ENCODE measurements at regions not wholly inside any gene's neighbourhood (a gene's known extent, or its start where the extent isn't known, plus 50 kb on each side); places are given as distances from the start of the nearest gene placed in this dataset.

DNA sequence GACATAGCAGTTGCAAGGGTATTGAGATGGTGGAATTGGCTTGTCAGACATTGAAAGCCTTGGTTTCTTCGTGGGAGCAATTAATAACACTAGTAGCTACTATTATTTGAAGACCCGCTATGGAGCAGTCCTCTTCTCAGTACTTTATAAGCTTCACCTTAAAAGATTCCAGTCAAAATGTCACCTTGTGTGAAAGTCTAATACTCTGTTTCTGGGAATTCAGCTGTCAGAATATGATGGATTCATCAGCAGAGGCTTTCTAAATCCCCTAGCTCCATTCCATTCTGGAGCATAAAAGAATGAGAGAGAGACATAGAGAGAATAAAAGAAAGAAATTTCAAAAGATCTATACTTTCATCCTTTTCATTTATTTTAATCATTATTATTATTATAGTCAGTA is 375.9 kb upstream of the ADGRL2 start (continued):
- TF ChIP-seq, protein P1, sequence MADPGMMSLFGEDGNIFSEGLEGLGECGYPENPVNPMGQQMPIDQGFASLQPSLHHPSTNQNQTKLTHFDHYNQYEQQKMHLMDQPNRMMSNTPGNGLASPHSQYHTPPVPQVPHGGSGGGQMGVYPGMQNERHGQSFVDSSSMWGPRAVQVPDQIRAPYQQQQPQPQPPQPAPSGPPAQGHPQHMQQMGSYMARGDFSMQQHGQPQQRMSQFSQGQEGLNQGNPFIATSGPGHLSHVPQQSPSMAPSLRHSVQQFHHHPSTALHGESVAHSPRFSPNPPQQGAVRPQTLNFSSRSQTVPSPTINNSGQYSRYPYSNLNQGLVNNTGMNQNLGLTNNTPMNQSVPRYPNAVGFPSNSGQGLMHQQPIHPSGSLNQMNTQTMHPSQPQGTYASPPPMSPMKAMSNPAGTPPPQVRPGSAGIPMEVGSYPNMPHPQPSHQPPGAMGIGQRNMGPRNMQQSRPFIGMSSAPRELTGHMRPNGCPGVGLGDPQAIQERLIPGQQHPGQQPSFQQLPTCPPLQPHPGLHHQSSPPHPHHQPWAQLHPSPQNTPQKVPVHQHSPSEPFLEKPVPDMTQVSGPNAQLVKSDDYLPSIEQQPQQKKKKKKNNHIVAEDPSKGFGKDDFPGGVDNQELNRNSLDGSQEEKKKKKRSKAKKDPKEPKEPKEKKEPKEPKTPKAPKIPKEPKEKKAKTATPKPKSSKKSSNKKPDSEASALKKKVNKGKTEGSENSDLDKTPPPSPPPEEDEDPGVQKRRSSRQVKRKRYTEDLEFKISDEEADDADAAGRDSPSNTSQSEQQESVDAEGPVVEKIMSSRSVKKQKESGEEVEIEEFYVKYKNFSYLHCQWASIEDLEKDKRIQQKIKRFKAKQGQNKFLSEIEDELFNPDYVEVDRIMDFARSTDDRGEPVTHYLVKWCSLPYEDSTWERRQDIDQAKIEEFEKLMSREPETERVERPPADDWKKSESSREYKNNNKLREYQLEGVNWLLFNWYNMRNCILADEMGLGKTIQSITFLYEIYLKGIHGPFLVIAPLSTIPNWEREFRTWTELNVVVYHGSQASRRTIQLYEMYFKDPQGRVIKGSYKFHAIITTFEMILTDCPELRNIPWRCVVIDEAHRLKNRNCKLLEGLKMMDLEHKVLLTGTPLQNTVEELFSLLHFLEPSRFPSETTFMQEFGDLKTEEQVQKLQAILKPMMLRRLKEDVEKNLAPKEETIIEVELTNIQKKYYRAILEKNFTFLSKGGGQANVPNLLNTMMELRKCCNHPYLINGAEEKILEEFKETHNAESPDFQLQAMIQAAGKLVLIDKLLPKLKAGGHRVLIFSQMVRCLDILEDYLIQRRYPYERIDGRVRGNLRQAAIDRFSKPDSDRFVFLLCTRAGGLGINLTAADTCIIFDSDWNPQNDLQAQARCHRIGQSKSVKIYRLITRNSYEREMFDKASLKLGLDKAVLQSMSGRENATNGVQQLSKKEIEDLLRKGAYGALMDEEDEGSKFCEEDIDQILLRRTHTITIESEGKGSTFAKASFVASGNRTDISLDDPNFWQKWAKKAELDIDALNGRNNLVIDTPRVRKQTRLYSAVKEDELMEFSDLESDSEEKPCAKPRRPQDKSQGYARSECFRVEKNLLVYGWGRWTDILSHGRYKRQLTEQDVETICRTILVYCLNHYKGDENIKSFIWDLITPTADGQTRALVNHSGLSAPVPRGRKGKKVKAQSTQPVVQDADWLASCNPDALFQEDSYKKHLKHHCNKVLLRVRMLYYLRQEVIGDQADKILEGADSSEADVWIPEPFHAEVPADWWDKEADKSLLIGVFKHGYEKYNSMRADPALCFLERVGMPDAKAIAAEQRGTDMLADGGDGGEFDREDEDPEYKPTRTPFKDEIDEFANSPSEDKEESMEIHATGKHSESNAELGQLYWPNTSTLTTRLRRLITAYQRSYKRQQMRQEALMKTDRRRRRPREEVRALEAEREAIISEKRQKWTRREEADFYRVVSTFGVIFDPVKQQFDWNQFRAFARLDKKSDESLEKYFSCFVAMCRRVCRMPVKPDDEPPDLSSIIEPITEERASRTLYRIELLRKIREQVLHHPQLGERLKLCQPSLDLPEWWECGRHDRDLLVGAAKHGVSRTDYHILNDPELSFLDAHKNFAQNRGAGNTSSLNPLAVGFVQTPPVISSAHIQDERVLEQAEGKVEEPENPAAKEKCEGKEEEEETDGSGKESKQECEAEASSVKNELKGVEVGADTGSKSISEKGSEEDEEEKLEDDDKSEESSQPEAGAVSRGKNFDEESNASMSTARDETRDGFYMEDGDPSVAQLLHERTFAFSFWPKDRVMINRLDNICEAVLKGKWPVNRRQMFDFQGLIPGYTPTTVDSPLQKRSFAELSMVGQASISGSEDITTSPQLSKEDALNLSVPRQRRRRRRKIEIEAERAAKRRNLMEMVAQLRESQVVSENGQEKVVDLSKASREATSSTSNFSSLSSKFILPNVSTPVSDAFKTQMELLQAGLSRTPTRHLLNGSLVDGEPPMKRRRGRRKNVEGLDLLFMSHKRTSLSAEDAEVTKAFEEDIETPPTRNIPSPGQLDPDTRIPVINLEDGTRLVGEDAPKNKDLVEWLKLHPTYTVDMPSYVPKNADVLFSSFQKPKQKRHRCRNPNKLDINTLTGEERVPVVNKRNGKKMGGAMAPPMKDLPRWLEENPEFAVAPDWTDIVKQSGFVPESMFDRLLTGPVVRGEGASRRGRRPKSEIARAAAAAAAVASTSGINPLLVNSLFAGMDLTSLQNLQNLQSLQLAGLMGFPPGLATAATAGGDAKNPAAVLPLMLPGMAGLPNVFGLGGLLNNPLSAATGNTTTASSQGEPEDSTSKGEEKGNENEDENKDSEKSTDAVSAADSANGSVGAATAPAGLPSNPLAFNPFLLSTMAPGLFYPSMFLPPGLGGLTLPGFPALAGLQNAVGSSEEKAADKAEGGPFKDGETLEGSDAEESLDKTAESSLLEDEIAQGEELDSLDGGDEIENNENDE (IDR thresholded peaks at IDR 0.05; ENCODE audit: insufficient replicate concordance, low read length): no peak
- TF ChIP-seq BCL11A (IDR thresholded peaks at IDR 0.05; ENCODE audit: low read depth in 2 of 2, low read length in 2 of 2) (no peak), JUND (IDR thresholded peaks at IDR 0.05; ENCODE audit: low read length) (no peak), RXRA (IDR thresholded peaks at IDR 0.05; ENCODE audit: insufficient read depth, low read depth, low read length) (no peak), PHF8 (conservative IDR thresholded peaks at IDR 0.05; ENCODE audit: low read depth, low read length) (no peak), KDM1A (IDR thresholded peaks at IDR 0.05; ENCODE audit: borderline replicate concordance, low read length) (no peak), SUZ12 (IDR thresholded peaks at IDR 0.05; ENCODE audit: low read length) (no peak), GTF2F1 (IDR thresholded peaks at IDR 0.05; ENCODE audit: borderline replicate concordance, low read depth, low read length) (no peak), RNF2 (IDR thresholded peaks at IDR 0.05; ENCODE audit: borderline replicate concordance, low read depth, low read length, missing control alignments, poor library complexity, severe bottlenecking) (no peak)
- TF ChIP-seq, protein P2, sequence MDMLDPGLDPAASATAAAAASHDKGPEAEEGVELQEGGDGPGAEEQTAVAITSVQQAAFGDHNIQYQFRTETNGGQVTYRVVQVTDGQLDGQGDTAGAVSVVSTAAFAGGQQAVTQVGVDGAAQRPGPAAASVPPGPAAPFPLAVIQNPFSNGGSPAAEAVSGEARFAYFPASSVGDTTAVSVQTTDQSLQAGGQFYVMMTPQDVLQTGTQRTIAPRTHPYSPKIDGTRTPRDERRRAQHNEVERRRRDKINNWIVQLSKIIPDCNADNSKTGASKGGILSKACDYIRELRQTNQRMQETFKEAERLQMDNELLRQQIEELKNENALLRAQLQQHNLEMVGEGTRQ (IDR thresholded peaks at IDR 0.05; ENCODE audit: low read length): no peak

Data from H1 (cell line).